B cell (primary cell): ENCODE measurements at regions not wholly inside any gene's neighbourhood (a gene's known extent, or its start where the extent isn't known, plus 50 kb on each side); places are given as distances from the start of the nearest gene placed in this dataset.

ENCODE experiments used
- ATAC-seq: fragments of 200-7000 bp; cut with Tn5 transposase; one replicate; pipeline ENCODE4 v1.10.0; 2021; ENCODE audit warnings: low read depth, mild to moderate bottlenecking, moderate number of reproducible peaks, moderate library complexity
- CTCF ChIA-PET: fragments of 350-600 bp; sonication (Branson Sonifier 250); formaldehyde crosslinking; loops from one replicate; lab custom pipeline; 2021; ENCODE audit warnings: antibody characterized with exemption, inconsistent platforms; lab: Charles Lee
- POLR2A ChIA-PET: fragments of 350-600 bp; sonication (Branson Sonifier 250); formaldehyde crosslinking; loops from one replicate; lab custom pipeline; 2021; ENCODE audit warnings: antibody characterized with exemption; lab: Charles Lee
- DNase-seq: peaks from one replicate; pipeline ENCODE4 v3.0.0; 2013
- H2AFZ ChIP-seq: 2 replicates; pipeline ENCODE4 v1.6.1; 2012; ENCODE audit warnings: mild to moderate bottlenecking, low read depth, low read length; ENCODE audit not compliant: insufficient read depth, poor library complexity, severe bottlenecking
- H3K27ac ChIP-seq, 2 donors: 1 replicate in 1 of 2; 2 replicates in 1 of 2; pipeline ENCODE4 v1.5.1; 2012 to 2013; ENCODE audit warnings: low read length in 2 of 2, mild to moderate bottlenecking in 2 of 2, moderate library complexity in 1 of 2
- H3K27me3 ChIP-seq, 4 experiments: fragments of 200-600 bp in 1 of 4; sonication (generic) in 1 of 4; replicated peaks in 1 of 4; 1 replicate in 2 of 4; 2 replicates in 2 of 4; pipeline versions ENCODE4 v1.6.1 to v1.7.0; 2013 to 2016; ENCODE audit warnings: low read length in 3 of 4, mild to moderate bottlenecking in 2 of 4, mixed read lengths in 1 of 4, moderate library complexity in 1 of 4; ENCODE audit not compliant: insufficient read depth in 4 of 4, control insufficient read depth in 3 of 4; ENCODE audit errors: control extremely low read depth in 1 of 4
- H3K36me3 ChIP-seq, 2 experiments: replicated peaks in 1 of 2; 1 replicate in 1 of 2; 2 replicates in 1 of 2; pipeline versions ENCODE4 v1.6.1 to v1.7.1; 2013; ENCODE audit warnings: low read length in 1 of 2; ENCODE audit not compliant: insufficient read depth in 2 of 2, control insufficient read depth in 1 of 2; ENCODE audit errors: control extremely low read depth in 1 of 2, extremely low read depth in 1 of 2
- H3K4me1 ChIP-seq, 2 donors: fragments of 200-600 bp in 1 of 2; sonication (generic) in 1 of 2; 1 replicate in 1 of 2; 2 replicates in 1 of 2; pipeline versions ENCODE4 v1.5.1 to v1.6.1; 2013 to 2017; ENCODE audit warnings: low read length in 2 of 2; ENCODE audit not compliant: control insufficient read depth in 2 of 2, insufficient read depth in 2 of 2
- H3K4me2 ChIP-seq: replicated peaks from 2 replicates; pipeline ENCODE3; 2012; ENCODE audit warnings: mild to moderate bottlenecking, low read depth, low read length; ENCODE audit not compliant: poor library complexity, severe bottlenecking
- H3K4me3 ChIP-seq, 5 experiments: fragments of 200-600 bp in 1 of 5; sonication (generic) in 1 of 5; 1 replicate in 3 of 5; 2 replicates in 2 of 5; pipeline versions ENCODE4 v1.5.1 to v1.7.0; 2011 to 2016; ENCODE audit warnings: low read length in 4 of 5, mild to moderate bottlenecking in 4 of 5, low read depth in 2 of 5, control low read depth in 1 of 5, moderate library complexity in 1 of 5; ENCODE audit not compliant: insufficient read depth in 1 of 5; ENCODE audit errors: control extremely low read depth in 1 of 5, extremely low read depth in 1 of 5
- H3K79me2 ChIP-seq: fragments of 200-600 bp; sonication (generic); one replicate; pipeline ENCODE4 v1.6.0; 2016; ENCODE audit warnings: low read length; ENCODE audit not compliant: control insufficient read depth, insufficient read depth
- H3K9ac ChIP-seq: fragments of 200-600 bp; sonication (generic); 2 replicates; pipeline ENCODE4 v1.6.1; 2017; ENCODE audit warnings: mild to moderate bottlenecking, low read length, moderate library complexity
- H3K9me3 ChIP-seq, 3 donors: one replicate each; pipeline versions ENCODE4 v1.6.1 to v1.7.1; 2013; ENCODE audit warnings: low read length in 2 of 3; ENCODE audit not compliant: control insufficient read depth in 2 of 3, insufficient read depth in 1 of 3; ENCODE audit errors: control extremely low read depth in 1 of 3
- H4K20me1 ChIP-seq: 2 replicates; pipeline ENCODE4 v1.6.0; 2012; ENCODE audit warnings: mild to moderate bottlenecking, low read length; ENCODE audit not compliant: insufficient read depth, control insufficient read depth, poor library complexity, severe bottlenecking
- H3K27ac Mint-ChIP-seq: one replicate; pipeline ENCODE4 v1.8.0; 2021; ENCODE audit warnings: mixed read lengths
- H3K27me3 Mint-ChIP-seq: one replicate; pipeline ENCODE4 v1.8.0; 2021; ENCODE audit warnings: mixed read lengths
- H3K4me1 Mint-ChIP-seq: one replicate; pipeline ENCODE4 v1.8.0; 2021; ENCODE audit warnings: mixed read lengths
- H3K4me3 Mint-ChIP-seq: one replicate; pipeline ENCODE4 v1.8.0; 2021; ENCODE audit warnings: mixed read lengths
- H3K9me3 Mint-ChIP-seq: one replicate; pipeline ENCODE4 v1.8.0; 2022; ENCODE audit warnings: mixed read lengths; ENCODE audit not compliant: insufficient read depth
- CTCF ChIP-seq: fragments of 200-600 bp; IDR thresholded peaks from one replicate; pipeline ENCODE4 v1.8.0; 2022; ENCODE audit warnings: antibody characterized with exemption, mild to moderate bottlenecking
- EZH2 ChIP-seq: IDR thresholded peaks from 2 replicates; pipeline ENCODE4 v1.6.1; 2012; ENCODE audit warnings: borderline replicate concordance, low read depth, mild to moderate bottlenecking, moderate library complexity, low read length; ENCODE audit not compliant: insufficient read depth, poor library complexity, severe bottlenecking
- WGBS: methylation state at CpG from one replicate; pipeline ENCODE4 v1.1.5; 2013; ENCODE audit warnings: missing lambda C conversion rate; ENCODE audit not compliant: insufficient coverage; 5-methylcytosine and 5-hydroxymethylcytosine counted together
- intact Hi-C: fragments of 100-400 bp; cut with micrococcal nuclease; formaldehyde crosslinking; loops from one replicate; pipeline ENCODE4 v1.10.0; 2022

GRCh38 chr4:24010994-24011393, 121.1 kb upstream of the PPARGC1A start:
- Histone ChIP-seq H3K9ac (no peak overlapping the region), H3K27ac (no peak overlapping the region), H4K20me1 (no peaks in the 10 kb centered on the region), H3K4me3 (no peak overlapping the region), H3K4me1 (no peaks in the 10 kb centered on the region), H3K36me3 (no peaks in the 10 kb centered on the region), H3K27me3 (no peaks in the 10 kb centered on the region), H3K9me3 (peaks cover 0 to 4% (median 0%) of the 10 kb centered on the region in 3 donors), H3K4me2 (no peak overlapping the region), H3K79me2 (no peaks in the 10 kb centered on the region), H2AFZ (no peak overlapping the region)
- ChIA-PET CTCF (no interaction called here), POLR2A (no interaction called here)
- intact Hi-C loops: no loop called here
- no peak for DNase-seq
- Mint-ChIP-seq H3K9me3 (no peaks in the 10 kb centered on the region), H3K27me3 (no peaks in the 10 kb centered on the region), H3K4me1 (no peaks in the 10 kb centered on the region), H3K27ac (no peak overlapping the region), H3K4me3 (no peak overlapping the region)
- ATAC-seq: no peak
- no peak for TF ChIP-seq CTCF
- TF ChIP-seq EZH2: no peak
- 70% methylated on average over 1 of the region's 1 CpG for WGBS

GRCh38 chr4:24010573-24010972, 120.7 kb upstream of the PPARGC1A start:
- Histone ChIP-seq H3K4me1 (no peaks in the 10 kb centered on the region), H3K27ac (no peak overlapping the region), H4K20me1 (no peaks in the 10 kb centered on the region), H3K4me3 (no peak overlapping the region), H3K4me2 (no peak overlapping the region), H3K36me3 (no peaks in the 10 kb centered on the region), H3K27me3 (no peaks in the 10 kb centered on the region), H3K9me3 (peaks cover 0 to 4% (median 0%) of the 10 kb centered on the region in 3 donors), H3K9ac (no peak overlapping the region), H2AFZ (no peak overlapping the region), H3K79me2 (no peaks in the 10 kb centered on the region)
- no peaks in the 10 kb centered on the region for H3K9me3 Mint-ChIP-seq
- TF ChIP-seq CTCF: no peak
- no peak for TF ChIP-seq EZH2
- ChIA-PET POLR2A (no interaction called here), CTCF (no interaction called here)
- 50% methylated on average over 1 of the region's 3 CpGs for WGBS
- H3K27ac Mint-ChIP-seq: no peak overlapping the region
- no peaks in the 10 kb centered on the region for H3K4me1 Mint-ChIP-seq
- DNase-seq: no peak
- ATAC-seq: no peak
- intact Hi-C loops: no loop called here
- no peak overlapping the region for H3K4me3 Mint-ChIP-seq
- no peaks in the 10 kb centered on the region for H3K27me3 Mint-ChIP-seq
